HG03095 (cell line): ENCODE measurements at regions not wholly inside any gene's neighbourhood (a gene's known extent, or its start where the extent isn't known, plus 50 kb on each side); places are given as distances from the start of the nearest gene placed in this dataset.

ENCODE experiments used
- ATAC-seq: cut with Tn5 transposase; IDR thresholded peaks from one replicate; pipeline ENCODE4 v1.9.1; 2021; ENCODE audit warnings: moderate library complexity; ENCODE audit not compliant: unreplicated experiment

- no peak for ATAC-seq
Measured at GRCh38 chr4:136590440-136590839, 941.9 kb downstream of the PCDH18 start.

GRCh38 chr4:136583567-136583966 is 948.7 kb downstream of the PCDH18 start:
- ATAC-seq: no peak

- ATAC-seq: no peak
Measured at GRCh38 chr4:136581119-136581518, 951.2 kb downstream of the PCDH18 start.

- no peak for ATAC-seq
Measured at GRCh38 chr4:136575146-136575545, 957.1 kb downstream of the PCDH18 start.

DNA sequence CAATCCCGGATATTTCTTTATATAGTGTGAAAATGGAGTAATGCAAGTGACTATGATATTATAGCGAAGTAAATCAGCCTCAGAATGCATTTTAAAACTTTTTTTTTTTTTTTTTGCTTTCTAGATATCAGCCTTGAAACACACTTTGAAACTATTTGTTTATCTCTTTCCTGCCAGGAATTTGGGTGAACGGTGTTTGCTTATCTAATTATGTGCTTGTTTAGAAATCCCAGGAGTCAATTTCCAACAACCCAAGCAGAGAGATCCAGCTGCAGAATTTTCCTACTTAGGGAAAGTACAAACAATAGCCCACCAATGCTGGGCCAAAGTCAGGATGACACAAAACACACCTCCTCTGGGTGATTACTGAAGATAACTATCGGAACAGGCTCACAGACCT is 958.8 kb downstream of the PCDH18 start:
- no peak for ATAC-seq

DNA sequence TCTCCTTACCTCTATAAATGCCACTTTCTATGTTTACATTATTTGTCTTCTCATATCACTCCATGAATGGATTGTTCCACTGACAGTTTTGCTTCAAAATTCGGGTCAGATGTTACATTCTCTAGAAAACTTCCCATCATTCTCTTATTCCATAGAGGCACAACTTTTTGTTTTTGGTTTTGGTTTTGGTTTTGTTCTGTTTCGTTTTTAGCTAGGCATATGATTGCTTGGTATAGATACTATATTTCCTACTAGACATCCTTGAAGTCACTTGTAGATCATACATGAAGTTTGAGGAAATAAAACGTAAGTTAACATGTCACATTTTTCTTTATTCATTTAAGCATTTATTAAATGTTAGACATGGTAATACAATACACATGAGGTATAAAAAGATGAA is 961.0 kb downstream of the PCDH18 start:
- ATAC-seq: no peak

- no peak for ATAC-seq
Measured at GRCh38 chr4:136562834-136563233, 969.5 kb downstream of the PCDH18 start.

DNA sequence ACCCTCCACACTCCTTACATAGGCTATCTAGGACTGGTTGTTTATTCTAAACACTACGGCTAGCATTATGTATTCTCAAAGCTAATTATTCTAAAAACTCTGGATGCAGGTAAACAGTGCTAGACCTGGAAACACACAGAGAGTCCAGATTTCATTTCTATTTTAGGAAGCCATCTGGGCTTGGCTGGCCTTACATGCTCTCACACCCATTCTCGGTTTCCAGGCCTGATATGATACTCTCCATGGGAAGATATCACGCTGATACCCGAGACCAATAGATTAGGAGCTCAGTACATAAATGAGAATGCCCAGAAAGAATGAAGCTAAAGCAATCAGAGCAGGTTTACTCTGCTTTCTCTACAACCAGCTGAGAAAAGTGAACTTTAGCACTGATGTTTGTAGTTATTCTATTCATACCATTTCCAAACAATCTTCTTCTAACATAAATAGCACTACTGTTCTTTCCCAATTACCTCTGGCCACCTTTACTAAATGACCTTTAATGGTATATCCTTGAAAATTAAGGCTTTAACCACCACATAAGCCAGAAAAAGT is 973.3 kb downstream of the PCDH18 start:
- ATAC-seq: no peak

GRCh38 chr4:136557396-136557795 is 974.9 kb downstream of the PCDH18 start:
- no peak for ATAC-seq

GRCh38 chr4:136554033-136554432 is 978.3 kb downstream of the PCDH18 start:
- ATAC-seq: no peak

GRCh38 chr4:136551753-136552152 is 980.5 kb downstream of the PCDH18 start:
- no peak for ATAC-seq

GRCh38 chr4:136540747-136541146 is 991.5 kb downstream of the PCDH18 start:
- no peak for ATAC-seq

GRCh38 chr4:136528131-136528530 is 1004.2 kb downstream of the PCDH18 start:
- ATAC-seq: no peak

- ATAC-seq: no peak
Measured at GRCh38 chr4:136526517-136526916, 1005.8 kb downstream of the PCDH18 start.

DNA sequence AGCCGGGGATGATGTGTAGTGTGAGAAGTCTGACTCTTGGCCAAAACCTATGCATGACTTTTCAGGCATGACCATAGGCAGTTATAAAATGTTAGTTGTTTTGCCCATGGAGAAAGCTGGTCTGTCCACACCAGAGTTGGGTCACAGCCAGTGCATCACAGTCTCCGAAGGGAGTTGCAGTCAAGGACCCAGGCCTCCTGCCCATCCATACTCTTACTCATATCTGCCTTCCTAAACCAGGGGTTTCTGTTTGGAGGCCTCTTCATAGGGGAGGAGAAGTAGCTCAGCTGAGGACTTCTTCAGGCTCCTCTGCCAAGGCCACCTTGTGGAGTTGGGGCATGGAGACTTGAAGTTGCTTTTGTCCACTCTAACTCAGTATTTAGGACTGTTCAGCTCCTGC is 1008.3 kb downstream of the PCDH18 start:
- no peak for ATAC-seq

GRCh38 chr4:136516371-136516770 is 1015.9 kb downstream of the PCDH18 start:
- no peak for ATAC-seq

- ATAC-seq: no peak
Measured at GRCh38 chr4:136505020-136505419, 1027.3 kb downstream of the PCDH18 start.

GRCh38 chr4:136495851-136496250 is 1036.4 kb downstream of the PCDH18 start:
- no peak for ATAC-seq

DNA sequence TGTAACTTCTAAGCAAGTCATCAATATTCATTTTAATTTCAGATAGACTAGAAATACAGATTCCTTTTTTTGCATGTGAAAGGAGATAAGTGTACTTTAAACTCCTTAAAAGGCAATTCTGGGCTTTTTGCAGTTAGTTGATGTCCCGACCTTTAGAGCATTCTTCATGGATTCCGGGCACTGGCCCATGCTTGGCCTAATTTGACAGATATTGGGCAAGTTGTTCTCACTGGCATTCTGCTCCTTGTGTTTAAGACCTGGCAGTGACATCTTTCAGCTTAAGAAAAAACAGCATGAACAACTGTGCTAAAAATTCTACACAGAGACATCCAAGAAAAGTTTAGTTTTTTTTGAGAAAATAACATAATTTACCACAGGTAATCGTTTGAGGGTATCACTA is 1037.2 kb downstream of the PCDH18 start:
- no peak for ATAC-seq

DNA sequence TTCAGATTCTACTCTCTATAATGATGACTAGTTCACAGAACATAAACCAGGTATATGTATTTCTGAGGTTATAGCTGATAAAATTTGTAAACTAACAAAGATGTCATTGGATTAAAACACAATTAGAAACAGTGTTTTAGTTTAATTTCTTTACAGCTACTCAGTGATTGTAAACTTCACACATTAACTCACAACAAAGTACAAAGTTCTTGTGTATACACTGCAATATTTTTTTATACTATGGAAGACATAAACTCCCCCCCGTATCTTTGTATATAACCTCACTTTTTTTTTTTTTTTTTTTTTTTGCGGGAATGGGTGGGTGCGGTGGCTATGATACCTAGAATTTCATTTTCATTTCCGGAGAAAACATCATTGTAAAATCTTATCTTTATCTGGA is 1043.2 kb downstream of the PCDH18 start:
- no peak for ATAC-seq

DNA sequence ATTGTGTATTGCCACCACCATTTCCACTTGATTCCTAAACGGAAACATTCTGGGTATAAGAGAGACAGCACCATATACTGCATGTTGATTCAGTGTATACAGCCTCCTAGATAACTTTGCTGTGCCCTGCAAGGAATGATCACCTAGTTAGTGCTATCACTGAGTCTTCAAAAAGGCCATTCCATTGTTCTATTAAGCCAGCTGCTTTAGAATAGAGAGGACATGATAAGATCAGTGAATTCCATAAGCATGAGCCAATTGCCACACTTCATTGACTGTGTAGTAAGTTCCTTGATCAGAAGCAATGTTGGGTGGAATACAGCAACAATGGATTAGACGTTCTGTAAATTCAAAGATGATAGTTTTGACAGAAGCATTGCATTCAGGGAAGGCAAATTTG is 1047.3 kb downstream of the PCDH18 start:
- ATAC-seq: no peak

GRCh38 chr4:136476753-136477152 is 1055.5 kb downstream of the PCDH18 start:
- ATAC-seq: no peak

- no peak for ATAC-seq
Measured at GRCh38 chr4:136471051-136471450, 1061.2 kb downstream of the PCDH18 start.

DNA sequence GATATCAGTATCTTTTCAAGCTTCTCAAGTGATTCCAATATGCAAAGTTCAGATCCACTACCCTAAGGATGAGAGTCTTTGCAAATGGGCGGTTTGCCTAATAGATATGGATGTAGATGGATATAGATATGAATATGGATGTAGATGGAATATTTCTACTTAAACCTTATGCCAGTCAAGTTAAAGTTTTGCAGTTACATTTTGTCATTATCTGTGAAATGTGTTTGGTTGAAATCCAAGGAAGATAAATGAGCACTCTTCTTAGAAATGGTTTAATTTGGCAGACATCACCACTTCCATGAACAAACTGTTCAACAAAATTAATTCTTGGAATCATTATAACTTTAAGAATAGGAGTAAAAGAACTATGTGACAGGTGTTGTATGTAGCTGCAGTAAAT is 1066.6 kb downstream of the PCDH18 start:
- no peak for ATAC-seq
